Aorta (tissue), 5 donors: ENCODE measurements at regions not wholly inside any gene's neighbourhood (a gene's known extent, or its start where the extent isn't known, plus 50 kb on each side); places are given as distances from the start of the nearest gene placed in this dataset.

ENCODE experiments used
- ATAC-seq: fragments of 200-7000 bp; cut with Tn5 transposase; one replicate; pipeline ENCODE4 v1.9.1; 2022; ENCODE audit warnings: moderate library complexity; ENCODE audit not compliant: low FRiP score
- DNase-seq, 2 donors: peaks; one replicate each; pipeline ENCODE4 v3.0.0-alpha.2; 2020
- H3K27ac ChIP-seq, 2 donors: one replicate each; pipeline ENCODE4 v1.5.1; 2013; ENCODE audit warnings: low read length in 2 of 2, mild to moderate bottlenecking in 2 of 2, moderate library complexity in 2 of 2, control low read depth in 1 of 2, inconsistent platforms in 1 of 2, low read depth in 1 of 2
- H3K27me3 ChIP-seq, 2 donors: one replicate each; pipeline ENCODE4 v1.6.1; 2013; ENCODE audit warnings: control low read depth in 1 of 2, low read length in 1 of 2, mild to moderate bottlenecking in 1 of 2, moderate library complexity in 1 of 2; ENCODE audit not compliant: insufficient read depth in 2 of 2, control insufficient read depth in 1 of 2
- H3K36me3 ChIP-seq, 2 donors: one replicate each; pipeline ENCODE4 v1.6.1; 2013; ENCODE audit warnings: control low read depth in 1 of 2, low read length in 1 of 2, mild to moderate bottlenecking in 1 of 2; ENCODE audit not compliant: insufficient read depth in 2 of 2, control insufficient read depth in 1 of 2
- H3K4me1 ChIP-seq, 2 donors: one replicate each; pipeline ENCODE4 v1.6.1; 2013; ENCODE audit warnings: low read length in 2 of 2, control low read depth in 1 of 2, mild to moderate bottlenecking in 1 of 2, moderate library complexity in 1 of 2; ENCODE audit not compliant: insufficient read depth in 2 of 2, control insufficient read depth in 1 of 2
- H3K4me3 ChIP-seq, 2 donors: one replicate each; pipeline ENCODE4 v1.5.1; 2013; ENCODE audit warnings: low read length in 2 of 2, control low read depth in 1 of 2, mild to moderate bottlenecking in 1 of 2
- H3K9me3 ChIP-seq: one replicate; pipeline ENCODE4 v1.6.1; 2013; ENCODE audit warnings: mild to moderate bottlenecking, low read length; ENCODE audit not compliant: control insufficient read depth
- WGBS, 2 donors: extraction: QIAGEN DNeasy Blood & Tissue Kit; methylation state at CpG; one replicate each; pipeline ENCODE4 v1.1.7; 2013; 5-methylcytosine and 5-hydroxymethylcytosine counted together
- intact Hi-C, 2 donors: fragments of 100-400 bp; cut with DNase I; formaldehyde crosslinking; loops; one replicate each; pipeline versions ENCODE4 v1.14.2 to v1.15.0; 2022
- donor health status: healthy with polysubstance abuse.
- donor health status: Bipolar disorder and iron deficiency.
- donor health status: DM: no; HTN: no; CAD: no.
- donor health status: DM: no; HTN: no; CAD: no.
- donor health status: DM: yes; HTN: yes; CAD: no.

GRCh38 chr11:15716550-15716949 lies 601.8 kb downstream of the INSC start:
- no peak for DNase-seq
- no peak overlapping the region for H3K27ac ChIP-seq
- H3K36me3 ChIP-seq = no peaks in the 10 kb centered on the region
- H3K9me3 ChIP-seq = no peaks in the 10 kb centered on the region
- ATAC-seq = no peak
- no peaks in the 10 kb centered on the region for H3K27me3 ChIP-seq
- H3K4me3 ChIP-seq = no peak overlapping the region
- no peaks in the 10 kb centered on the region for H3K4me1 ChIP-seq
- WGBS, 2 donors = 90% methylated on average over 2 of the region's 2 CpGs
- intact Hi-C loops = no loop called here

GRCh38 chr11:15720460-15720859 lies 605.7 kb downstream of the INSC start:
- Histone ChIP-seq H3K4me1 (no peaks in the 10 kb centered on the region), H3K4me3 (no peak overlapping the region), H3K27me3 (no peaks in the 10 kb centered on the region), H3K36me3 (no peaks in the 10 kb centered on the region), H3K9me3 (no peaks in the 10 kb centered on the region), H3K27ac (no peak overlapping the region)
- no peak for DNase-seq
- intact Hi-C loops = no loop called here
- 84 to 90% methylated on average over 5 of the region's 5 CpGs for WGBS, 2 donors
- ATAC-seq = no peak

GRCh38 chr11:15723966-15724365 lies 609.2 kb downstream of the INSC start:
- no peaks in the 10 kb centered on the region for H3K36me3 ChIP-seq
- no peaks in the 10 kb centered on the region for H3K9me3 ChIP-seq
- H3K4me1 ChIP-seq = peaks cover 3 to 9% of the 10 kb centered on the region in 2 donors
- no peak overlapping the region for H3K27ac ChIP-seq
- ATAC-seq (no peak), DNase-seq (no peak)
- H3K27me3 ChIP-seq = no peaks in the 10 kb centered on the region
- intact Hi-C loops = no loop called here
- no peak overlapping the region for H3K4me3 ChIP-seq

GRCh38 chr11:15724601-15725000 lies 609.9 kb downstream of the INSC start:
- H3K4me3 ChIP-seq = no peak overlapping the region
- H3K27ac ChIP-seq = no peak overlapping the region
- 95 to 96% methylated on average over 3 of the region's 3 CpGs for WGBS, 2 donors
- no peaks in the 10 kb centered on the region for H3K9me3 ChIP-seq
- intact Hi-C loops = no loop called here
- DNase-seq = no peak
- no peaks in the 10 kb centered on the region for H3K36me3 ChIP-seq
- ATAC-seq = no peak
- H3K4me1 ChIP-seq = peaks cover 3 to 9% of the 10 kb centered on the region in 2 donors
- H3K27me3 ChIP-seq = no peaks in the 10 kb centered on the region

GRCh38 chr11:15725246-15725645 lies 610.5 kb downstream of the INSC start:
- 72 to 88% methylated on average over 2 of the region's 2 CpGs for WGBS, 2 donors
- intact Hi-C loops = no loop called here
- no peak for DNase-seq

DNA sequence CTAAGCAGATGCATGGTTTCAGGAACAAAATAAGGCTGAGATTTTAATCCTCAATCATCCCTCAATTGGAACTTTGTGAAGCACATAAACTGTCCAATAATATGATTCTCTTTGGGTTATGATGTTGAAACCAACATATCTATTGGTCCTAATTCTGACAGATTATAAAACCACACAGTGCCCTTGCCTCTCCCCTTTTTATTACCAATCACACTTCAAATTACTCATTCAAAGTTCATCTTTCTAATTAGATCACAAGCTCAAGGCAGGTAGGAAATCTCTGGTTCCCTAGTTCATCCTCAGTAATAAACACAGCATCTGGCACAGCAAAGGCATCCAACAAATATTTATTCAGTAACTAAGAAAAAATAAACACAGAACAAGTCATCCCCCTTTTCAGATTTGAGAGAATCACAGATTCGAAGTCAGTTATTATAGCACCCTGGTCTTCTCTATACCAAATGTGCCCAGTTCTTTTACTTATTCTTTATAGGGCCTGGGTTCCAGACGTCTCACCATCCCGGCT lies 611.6 kb downstream of the INSC start:
- H3K36me3 ChIP-seq = no peaks in the 10 kb centered on the region
- DNase-seq = no peak
- no peaks in the 10 kb centered on the region for H3K9me3 ChIP-seq
- intact Hi-C loops = no loop called here
- no peak overlapping the region for H3K4me3 ChIP-seq
- WGBS, 2 donors = 33 to 38% methylated on average over 3 of the region's 3 CpGs
- H3K27me3 ChIP-seq = no peaks in the 10 kb centered on the region
- peaks cover 3 to 9% of the 10 kb centered on the region in 2 donors for H3K4me1 ChIP-seq
- H3K27ac ChIP-seq = no peak overlapping the region
- ATAC-seq = no peak

More at GRCh38 chr11:15725246-15725645, 610.5 kb downstream of the INSC start:
- H3K27me3 ChIP-seq = no peaks in the 10 kb centered on the region
- no peak for ATAC-seq
- no peak overlapping the region for H3K27ac ChIP-seq
- no peak overlapping the region for H3K4me3 ChIP-seq
- no peaks in the 10 kb centered on the region for H3K36me3 ChIP-seq
- no peaks in the 10 kb centered on the region for H3K9me3 ChIP-seq
- peaks cover 3 to 9% of the 10 kb centered on the region in 2 donors for H3K4me1 ChIP-seq

- Histone ChIP-seq H3K4me3 (no peak overlapping the region), H3K36me3 (no peaks in the 10 kb centered on the region), H3K27me3 (no peaks in the 10 kb centered on the region), H3K4me1 (peaks cover 3 to 9% of the 10 kb centered on the region in 2 donors), H3K27ac (no peak overlapping the region), H3K9me3 (no peaks in the 10 kb centered on the region)
- ATAC-seq = peak; percentile 24
- WGBS, 2 donors = 15 to 16% methylated on average over 2 of the region's 2 CpGs
- intact Hi-C loops = no loop called here
- DNase-seq = no peak
Observed at GRCh38 chr11:15726893-15727519, 612.3 kb downstream of the INSC start.

DNA sequence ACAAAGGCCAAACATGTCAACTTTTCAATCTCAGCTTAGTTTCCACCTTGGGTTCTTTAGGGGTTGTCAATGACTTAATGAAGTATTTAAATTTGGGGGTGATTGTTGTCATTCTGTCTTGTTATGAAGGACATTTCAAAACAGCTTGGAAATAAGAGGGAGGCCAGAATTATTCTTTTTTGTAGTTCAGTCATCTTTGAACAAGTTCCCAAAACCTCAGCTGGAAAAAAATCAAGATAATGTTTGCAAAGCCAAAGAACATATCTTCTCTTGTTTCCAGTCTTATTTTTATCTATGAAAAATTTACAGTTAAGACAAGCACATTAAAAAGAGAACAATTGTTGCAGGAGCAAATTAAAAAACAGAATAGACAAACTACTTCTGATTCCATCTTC lies 612.8 kb downstream of the INSC start:
- Histone ChIP-seq H3K36me3 (no peaks in the 10 kb centered on the region), H3K4me1 (peaks cover 3 to 9% of the 10 kb centered on the region in 2 donors), H3K4me3 (no peak overlapping the region), H3K27me3 (no peaks in the 10 kb centered on the region), H3K27ac (no peak overlapping the region), H3K9me3 (no peaks in the 10 kb centered on the region)
- DNase-seq = no peak
- intact Hi-C loops = no loop called here
- no peak for ATAC-seq

GRCh38 chr11:15728207-15728606 lies 613.5 kb downstream of the INSC start:
- no peaks in the 10 kb centered on the region for H3K27me3 ChIP-seq
- ATAC-seq (no peak), DNase-seq (no peak)
- H3K36me3 ChIP-seq = no peaks in the 10 kb centered on the region
- no peak overlapping the region for H3K27ac ChIP-seq
- no peak overlapping the region for H3K4me3 ChIP-seq
- H3K4me1 ChIP-seq = peaks cover 3 to 9% of the 10 kb centered on the region in 2 donors
- intact Hi-C loops = no loop called here
- 96 to 98% methylated on average over 1 of the region's 1 CpG for WGBS, 2 donors
- H3K9me3 ChIP-seq = no peaks in the 10 kb centered on the region
